Heart left ventricle (tissue), 16 donors: ENCODE measurements at regions not wholly inside any gene's neighbourhood (a gene's known extent, or its start where the extent isn't known, plus 50 kb on each side); places are given as distances from the start of the nearest gene placed in this dataset.
A peak's percentile ranks its signal among the peaks of the same experiment; 100 is the strongest.
"Not testable (repeated sequence)": the region's sequence is repeated elsewhere in the genome, so short reads cannot be mapped to it uniquely, and the experiment has no call there.

Experiments used
- ATAC-seq, 4 donors: fragments of 200-7000 bp; cut with Tn5 transposase; one replicate each; pipeline ENCODE4 v1.9.1; 2020 to 2022; ENCODE audit warnings: moderate library complexity in 4 of 4, mild to moderate bottlenecking in 3 of 4, moderate number of reproducible peaks in 1 of 4
- DNase-seq, 5 donors: peaks; one replicate each; pipeline ENCODE4 v3.0.0-alpha.2; 2020
- H3K27ac ChIP-seq, 12 donors: fragments of 200-600 bp; sonication (generic) in 4 of 12; one replicate each; pipeline versions ENCODE4 v1.5.0 to v1.8.0; 2016 to 2022; ENCODE audit warnings: mild to moderate bottlenecking in 2 of 12
- H3K27me3 ChIP-seq, 9 donors: fragments of 200-600 bp; sonication (generic) in 2 of 9; one replicate each; pipeline versions ENCODE4 v1.5.1 to v1.8.0; 2016 to 2022; ENCODE audit warnings: mild to moderate bottlenecking in 3 of 9
- H3K36me3 ChIP-seq, 9 donors: fragments of 200-600 bp; sonication (generic) in 2 of 9; one replicate each; pipeline versions ENCODE4 v1.5.0 to v1.8.0; 2018 to 2022; ENCODE audit warnings: mild to moderate bottlenecking in 2 of 9
- H3K4me1 ChIP-seq, 12 donors: fragments of 200-600 bp; sonication (generic) in 4 of 12; one replicate each; pipeline versions ENCODE4 v1.5.0 to v1.8.0; 2016 to 2022; ENCODE audit warnings: mild to moderate bottlenecking in 3 of 12
- H3K4me3 ChIP-seq, 12 donors: fragments of 200-600 bp; sonication (generic) in 4 of 12; one replicate each; pipeline versions ENCODE4 v1.5.0 to v1.8.0; 2017 to 2022; ENCODE audit warnings: mild to moderate bottlenecking in 9 of 12, moderate library complexity in 4 of 12
- H3K9me3 ChIP-seq, 12 donors: fragments of 200-600 bp; sonication (generic) in 4 of 12; one replicate each; pipeline versions ENCODE4 v1.5.0 to v1.8.0; 2016 to 2022; ENCODE audit warnings: mild to moderate bottlenecking in 1 of 12
- CTCF ChIP-seq, 12 donors: fragments of 200-600 bp; sonication (generic) in 4 of 12; IDR thresholded peaks; one replicate each; pipeline versions ENCODE4 v1.5.0 to v1.8.0; 2018 to 2022; ENCODE audit warnings: antibody characterized with exemption in 12 of 12, mild to moderate bottlenecking in 5 of 12
- POLR2A ChIP-seq, 2 donors: fragments of 450-650 bp; IDR thresholded peaks; one replicate each; pipeline ENCODE4 v1.6.1; 2017; ENCODE audit warnings: antibody characterized with exemption in 2 of 2, mild to moderate bottlenecking in 2 of 2, moderate library complexity in 2 of 2
- WGBS, 4 donors: extraction: QIAGEN DNeasy Blood & Tissue Kit in 2 of 4; methylation state at CpG; one replicate each; pipeline versions ENCODE4 v1.1.5 to v1.1.7; 2013 to 2018; 5-methylcytosine and 5-hydroxymethylcytosine counted together
- intact Hi-C, 10 donors: fragments of 100-400 bp; cut with DNase I; formaldehyde crosslinking; loops; one replicate each; pipeline versions ENCODE4 v1.11.1 to v1.14.2; 2022
- donor health status: ischemic (EF 13 %, LVEDD 7.1; RV severe dilation, severe dysfunction).
- donor health status: healthy with polysubstance abuse.
- donor health status: DM: no; HTN: yes; CAD: no.
- donor health status: DM: no; HTN: no; CAD: no.
- donor health status: ischemic (EF 25% LVEDD 6.9; RV normal size, moderate dysfunction).
- donor health status: ischemic (EF 25% LVEDD 5.7; RV mildly dilated, moderate dysfunction).
- donor health status: healthy.
- donor health status: DM: yes; HTN: yes; CAD: no.
- donor health status: ischemic (EF 35%, LVEDD 5.7; RV mildly dilated, moderate dysfunction).
- donor health status: nonischemic (EF 11% LVEDD 7.7; RV severe dilation, severe dysfunction).
- donor health status: DM: yes; HTN: yes; CAD: no.
- donor health status: PGD.
- donor health status: ischemic (EF 29% LVEDD 5.4; RV normal size, mild dysfunction).
- donor health status: nonischemic (EF 23%, LVEDD 6.1; RV moderate dilation, normal function).

GRCh38 chr11:67787681-67788340, 113.4 kb upstream of the ALDH3B2 start:
- WGBS, 4 donors = 50 to 81% (median 72%) methylated on average over 9 to 19 of the region's 19 CpGs
- H3K4me3 ChIP-seq, intact Hi-C loops, H3K9me3 ChIP-seq, H3K36me3 ChIP-seq, H3K4me1 ChIP-seq, H3K27ac ChIP-seq, ATAC-seq, H3K27me3 ChIP-seq, DNase-seq: not testable (repeated sequence)

- H3K9me3 ChIP-seq, ATAC-seq, H3K27me3 ChIP-seq, DNase-seq, H3K4me3 ChIP-seq, H3K27ac ChIP-seq, intact Hi-C loops, H3K4me1 ChIP-seq, H3K36me3 ChIP-seq: not testable (repeated sequence)
- WGBS, 4 donors = 88 to 94% (median 92%) methylated on average over 2 of the region's 2 CpGs
These were observed 107.5 kb upstream of the ALDH3B2 start for GRCh38 chr11:67781967-67782366.

- H3K4me1 ChIP-seq, H3K36me3 ChIP-seq, ATAC-seq, H3K4me3 ChIP-seq, H3K27me3 ChIP-seq, intact Hi-C loops, H3K27ac ChIP-seq, DNase-seq, H3K9me3 ChIP-seq: not testable (repeated sequence)
- 84 to 90% (median 86%) methylated on average over 1 to 2 of the region's 2 CpGs for WGBS, 4 donors
These were observed 107.1 kb upstream of the ALDH3B2 start for GRCh38 chr11:67781506-67781905.

GRCh38 chr11:67780056-67780455, 105.6 kb upstream of the ALDH3B2 start:
- DNase-seq (no peak), ATAC-seq (no peak)
- H3K4me3 ChIP-seq = no peak overlapping the region
- H3K4me1 ChIP-seq = no peaks in the 10 kb centered on the region
- no peak overlapping the region for H3K27ac ChIP-seq
- no peaks in the 10 kb centered on the region for H3K27me3 ChIP-seq
- TF ChIP-seq POLR2A (IDR thresholded peaks at IDR 0.05) (no peak), CTCF (IDR thresholded peaks at IDR 0.05) (no peak)
- intact Hi-C loops = no loop called here
- WGBS, 4 donors = 50 to 57% (median 55%) methylated on average over 4 of the region's 4 CpGs
- no peaks in the 10 kb centered on the region for H3K36me3 ChIP-seq
- no peaks in the 10 kb centered on the region for H3K9me3 ChIP-seq

GRCh38 chr11:67779189-67779875, 104.9 kb upstream of the ALDH3B2 start:
- H3K4me3 ChIP-seq, ATAC-seq, H3K36me3 ChIP-seq, H3K4me1 ChIP-seq, H3K27me3 ChIP-seq, intact Hi-C loops, H3K9me3 ChIP-seq, H3K27ac ChIP-seq, DNase-seq: not testable (repeated sequence)
- WGBS, 4 donors = 35 to 48% (median 37%) methylated on average over 7 of the region's 7 CpGs

GRCh38 chr11:67776852-67777520, 102.6 kb upstream of the ALDH3B2 start:
- Histone ChIP-seq H3K4me3 (no peak overlapping the region), H3K27ac (no peak overlapping the region), H3K9me3 (no peaks in the 10 kb centered on the region), H3K27me3 (no peaks in the 10 kb centered on the region), H3K36me3 (no peaks in the 10 kb centered on the region), H3K4me1 (peaks cover 0 to 10% (median 0%) of the 10 kb centered on the region in 12 donors)
- no peak for TF ChIP-seq POLR2A (IDR thresholded peaks at IDR 0.05)
- TF ChIP-seq CTCF (IDR thresholded peaks at IDR 0.05) = no peak
- no peak for DNase-seq
- 63 to 71% (median 65%) methylated on average over 4 of the region's 4 CpGs for WGBS, 4 donors
- no peak for ATAC-seq
- intact Hi-C loops = no loop called here

GRCh38 chr11:67774175-67774574, 99.8 kb upstream of the ALDH3B2 start:
- DNase-seq (peak in 4 of 5 donors; percentile 34 to 73 (median 63)), ATAC-seq (peak in 3 of 4 donors; percentile 51 to 71 (median 58))
- H3K9me3 ChIP-seq, H3K36me3 ChIP-seq, H3K27ac ChIP-seq, H3K27me3 ChIP-seq, H3K4me3 ChIP-seq, intact Hi-C loops, H3K4me1 ChIP-seq: not testable (repeated sequence)
- WGBS, 4 donors = 11 to 37% (median 28%) methylated on average over 8 of the region's 8 CpGs

- H3K4me1 ChIP-seq, ATAC-seq, DNase-seq, H3K4me3 ChIP-seq, intact Hi-C loops, H3K27ac ChIP-seq, H3K36me3 ChIP-seq, H3K9me3 ChIP-seq, H3K27me3 ChIP-seq: not testable (repeated sequence)
- 90 to 94% (median 91%) methylated on average over 11 of the region's 11 CpGs for WGBS, 4 donors
These were observed 93.7 kb upstream of the ALDH3B2 start for GRCh38 chr11:67768001-67768730.
